Right lobe of liver (tissue), 6 donors: ENCODE measurements at regions not wholly inside any gene's neighbourhood (a gene's known extent, or its start where the extent isn't known, plus 50 kb on each side); places are given as distances from the start of the nearest gene placed in this dataset.
"Not testable (repeated sequence)": the region's sequence is repeated elsewhere in the genome, so short reads cannot be mapped to it uniquely, and the experiment has no call there.

Source experiments
- ATAC-seq, 4 donors: fragments of 200-7000 bp; cut with Tn5 transposase; one replicate each; pipeline ENCODE4 v1.9.1; 2020; ENCODE audit warnings: mild to moderate bottlenecking in 4 of 4, moderate library complexity in 4 of 4
- DNase-seq, 3 donors: peaks; one replicate each; pipeline ENCODE4 v3.0.0-alpha.2; 2020
- H3K27ac ChIP-seq, 3 donors: fragments of 200-600 bp; one replicate each; pipeline ENCODE4 v1.8.0; 2022
- H3K27me3 ChIP-seq, 2 donors: fragments of 200-600 bp; one replicate each; pipeline ENCODE4 v1.8.0; 2022
- H3K36me3 ChIP-seq, 4 donors: fragments of 200-600 bp; sonication (generic) in 1 of 4; one replicate each; pipeline versions ENCODE4 v1.5.1 to v1.8.0; 2017 to 2022; ENCODE audit warnings: control low read depth in 1 of 4
- H3K4me1 ChIP-seq, 4 donors: fragments of 200-600 bp; sonication (generic) in 1 of 4; one replicate each; pipeline versions ENCODE4 v1.5.1 to v1.8.0; 2017 to 2022; ENCODE audit warnings: control low read depth in 1 of 4
- H3K4me3 ChIP-seq, 3 donors: fragments of 200-600 bp; one replicate each; pipeline ENCODE4 v1.8.0; 2022
- H3K9me3 ChIP-seq, 4 donors: fragments of 200-600 bp; sonication (generic) in 1 of 4; one replicate each; pipeline versions ENCODE4 v1.5.1 to v1.8.0; 2017 to 2022; ENCODE audit warnings: control low read depth in 1 of 4
- POLR2A ChIP-seq: fragments of 450-650 bp; IDR thresholded peaks from one replicate; pipeline ENCODE4 v1.6.1; 2017; ENCODE audit warnings: antibody characterized with exemption, mild to moderate bottlenecking
- WGBS: methylation state at CpG from one replicate; pipeline ENCODE4 v1.1.6; 2018; ENCODE audit warnings: low coverage, low lambda C conversion rate; ENCODE audit not compliant: insufficient coverage; ENCODE audit errors: missing lambda C conversion rate; 5-methylcytosine and 5-hydroxymethylcytosine counted together
- intact Hi-C, 2 donors: fragments of 100-400 bp; cut with DNase I; formaldehyde crosslinking; loops; one replicate each; pipeline versions ENCODE4 v1.11.2 to v1.14.1; 2022
- TF ChIP-seq, protein P1 (sequence below), 4 donors: fragments of 200-600 bp in 3 of 4; fragments of 450-650 bp in 1 of 4; IDR thresholded peaks; one replicate each; pipeline versions ENCODE4 v1.5.1 to v1.8.0; 2016 to 2022; ENCODE audit warnings: antibody characterized with exemption in 4 of 4, mild to moderate bottlenecking in 2 of 4
- donor health status: DM: no; HTN: yes; CAD: no.
- donor health status: DM: no; HTN: no; CAD: no.
- donor health status: DM: no; HTN: no; CAD: no.
- donor health status: DM: no; HTN: yes; CAD: no.
- donor health status: DM: no; HTN: yes; CAD: no.

DNA sequence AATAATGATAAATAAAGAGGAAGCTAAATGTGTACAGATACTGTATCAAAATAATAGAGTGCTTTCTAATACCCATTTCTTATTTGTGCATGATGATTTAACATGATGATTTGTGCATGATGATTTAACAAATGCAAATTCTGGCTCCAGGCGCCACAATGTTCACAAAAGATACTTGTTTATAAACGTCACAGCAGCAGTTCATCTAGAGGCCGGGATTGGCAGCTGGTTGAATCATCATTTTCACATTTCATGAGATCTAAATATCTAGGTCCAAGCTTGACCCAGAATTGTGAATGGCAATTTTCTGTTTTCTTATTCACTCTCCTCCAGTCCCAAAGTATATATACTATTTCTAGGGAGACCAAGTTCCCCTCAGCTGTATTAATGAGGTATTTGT, 322.0 kb downstream of the SUCLG1 start:
- Histone ChIP-seq H3K4me3 (no peak overlapping the region), H3K27ac (no peak overlapping the region), H3K36me3 (no peaks in the 10 kb centered on the region), H3K27me3 (no peaks in the 10 kb centered on the region), H3K4me1 (no peaks in the 10 kb centered on the region), H3K9me3 (no peaks in the 10 kb centered on the region)
- intact Hi-C loops: no loop called here
- DNase-seq (no peak), ATAC-seq (no peak)
- WGBS: 31% methylated on average over 3 of the region's 3 CpGs
- no peak for TF ChIP-seq POLR2A
- TF ChIP-seq, protein P1, sequence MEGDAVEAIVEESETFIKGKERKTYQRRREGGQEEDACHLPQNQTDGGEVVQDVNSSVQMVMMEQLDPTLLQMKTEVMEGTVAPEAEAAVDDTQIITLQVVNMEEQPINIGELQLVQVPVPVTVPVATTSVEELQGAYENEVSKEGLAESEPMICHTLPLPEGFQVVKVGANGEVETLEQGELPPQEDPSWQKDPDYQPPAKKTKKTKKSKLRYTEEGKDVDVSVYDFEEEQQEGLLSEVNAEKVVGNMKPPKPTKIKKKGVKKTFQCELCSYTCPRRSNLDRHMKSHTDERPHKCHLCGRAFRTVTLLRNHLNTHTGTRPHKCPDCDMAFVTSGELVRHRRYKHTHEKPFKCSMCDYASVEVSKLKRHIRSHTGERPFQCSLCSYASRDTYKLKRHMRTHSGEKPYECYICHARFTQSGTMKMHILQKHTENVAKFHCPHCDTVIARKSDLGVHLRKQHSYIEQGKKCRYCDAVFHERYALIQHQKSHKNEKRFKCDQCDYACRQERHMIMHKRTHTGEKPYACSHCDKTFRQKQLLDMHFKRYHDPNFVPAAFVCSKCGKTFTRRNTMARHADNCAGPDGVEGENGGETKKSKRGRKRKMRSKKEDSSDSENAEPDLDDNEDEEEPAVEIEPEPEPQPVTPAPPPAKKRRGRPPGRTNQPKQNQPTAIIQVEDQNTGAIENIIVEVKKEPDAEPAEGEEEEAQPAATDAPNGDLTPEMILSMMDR (IDR thresholded peaks at IDR 0.05): no peak

DNA sequence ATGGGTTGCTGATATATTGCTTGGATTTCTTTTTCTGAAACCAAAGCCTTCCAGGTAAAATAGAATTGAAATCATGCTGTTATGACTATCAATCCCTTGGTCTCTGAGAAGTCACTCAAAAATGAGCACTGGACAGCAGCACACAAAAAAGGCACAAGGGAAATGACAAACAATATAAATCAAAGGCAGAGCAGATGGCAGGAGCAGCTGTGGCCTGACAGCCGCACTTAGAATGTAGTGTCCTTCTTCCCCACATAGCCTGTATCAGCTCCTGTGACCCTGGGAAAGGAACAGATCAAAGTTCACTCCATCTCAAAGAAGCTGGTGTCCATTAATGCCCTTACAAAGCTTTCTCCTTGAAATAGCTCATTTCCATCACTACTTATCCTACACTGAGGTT, 326.7 kb downstream of the SUCLG1 start:
- H3K4me1 ChIP-seq: no peaks in the 10 kb centered on the region
- 75% methylated on average over 1 of the region's 1 CpG for WGBS
- DNase-seq (no peak), ATAC-seq (no peak)
- no peak overlapping the region for H3K27ac ChIP-seq
- no peaks in the 10 kb centered on the region for H3K27me3 ChIP-seq
- intact Hi-C loops: no loop called here
- no peak overlapping the region for H3K4me3 ChIP-seq
- no peak for TF ChIP-seq POLR2A
- TF ChIP-seq, protein P1 (IDR thresholded peaks at IDR 0.05): no peak
- H3K9me3 ChIP-seq: no peaks in the 10 kb centered on the region
- H3K36me3 ChIP-seq: no peaks in the 10 kb centered on the region

- Histone ChIP-seq H3K27me3 (no peaks in the 10 kb centered on the region), H3K9me3 (no peaks in the 10 kb centered on the region), H3K4me1 (no peaks in the 10 kb centered on the region), H3K27ac (no peak overlapping the region), H3K4me3 (no peak overlapping the region), H3K36me3 (no peaks in the 10 kb centered on the region)
- TF ChIP-seq POLR2A: no peak
- TF ChIP-seq, protein P1 (IDR thresholded peaks at IDR 0.05): no peak
- intact Hi-C loops: no loop called here
- DNase-seq: no peak
- no peak for ATAC-seq
- 40% methylated on average over 1 of the region's 1 CpG for WGBS
These were observed 327.7 kb downstream of the SUCLG1 start for GRCh38 chr2:84131278-84131830.

- DNase-seq (no peak), ATAC-seq (no peak)
- Histone ChIP-seq H3K27ac (no peak overlapping the region), H3K9me3 (no peaks in the 10 kb centered on the region), H3K4me1 (no peaks in the 10 kb centered on the region), H3K36me3 (no peaks in the 10 kb centered on the region), H3K4me3 (no peak overlapping the region), H3K27me3 (no peaks in the 10 kb centered on the region)
- intact Hi-C loops: no loop called here
- WGBS: 64% methylated on average over 4 of the region's 4 CpGs
- no peak for TF ChIP-seq POLR2A
- TF ChIP-seq, protein P1 (IDR thresholded peaks at IDR 0.05): no peak
These were observed 330.1 kb downstream of the SUCLG1 start for GRCh38 chr2:84129018-84129417.

DNA sequence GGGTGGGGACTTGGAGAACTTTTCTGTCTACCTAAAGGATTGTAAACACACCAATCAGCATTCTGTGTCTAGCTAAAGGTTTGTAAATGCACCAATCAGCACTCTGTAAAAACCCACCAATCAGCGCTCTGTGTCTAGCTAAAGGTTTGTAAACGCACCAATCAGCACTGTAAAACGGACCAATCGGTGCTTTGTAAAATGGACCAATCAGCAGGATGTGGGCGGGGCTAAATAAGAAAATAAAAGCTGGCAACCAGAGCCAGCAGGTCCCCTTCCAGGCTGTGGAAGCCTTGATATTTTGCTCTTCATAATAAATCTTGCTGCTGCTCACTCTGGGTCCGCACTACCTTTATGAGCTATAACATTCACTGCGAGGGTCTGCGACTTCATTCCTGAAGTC, 331.3 kb downstream of the SUCLG1 start:
- H3K4me3 ChIP-seq, H3K9me3 ChIP-seq, H3K4me1 ChIP-seq, H3K36me3 ChIP-seq, H3K27me3 ChIP-seq, DNase-seq, intact Hi-C loops, ATAC-seq, H3K27ac ChIP-seq: not testable (repeated sequence)
- WGBS: 69% methylated on average over 6 of the region's 8 CpGs
